Bronchial epithelial cell (primary cell): ENCODE measurements at regions not wholly inside any gene's neighbourhood (a gene's known extent, or its start where the extent isn't known, plus 50 kb on each side); places are given as distances from the start of the nearest gene placed in this dataset.

Experiments
- DNase-seq: peaks from one replicate; pipeline ENCODE4 v3.0.0-alpha.2; 2010; ENCODE audit warnings: low read depth
- FAIRE-seq: peaks from 2 replicates; lab custom pipeline; 2011; peaks lifted over from hg19 to GRCh38; lab: Jason Lieb, UNC
- H3K27me3 ChIP-seq: 2 replicates; pipeline ENCODE4 v1.5.1; 2011; ENCODE audit warnings: low read length; ENCODE audit not compliant: control insufficient read depth, insufficient read depth
- H3K36me3 ChIP-seq: 2 replicates; pipeline ENCODE4 v1.5.1; 2011; ENCODE audit warnings: low read length; ENCODE audit not compliant: control insufficient read depth, insufficient read depth
- H3K4me3 ChIP-seq: 2 replicates; pipeline ENCODE4 v1.5.1; 2011; ENCODE audit warnings: mild to moderate bottlenecking, low read depth, low read length, control low read depth
- CTCF ChIP-seq: IDR thresholded peaks from 2 replicates; pipeline ENCODE4 v1.5.1; 2011; ENCODE audit warnings: mild to moderate bottlenecking, moderate library complexity, low read length, control low read depth, inconsistent platforms; ENCODE audit not compliant: insufficient read depth, severe bottlenecking

- TF ChIP-seq CTCF, result no peak
- no peak overlapping the region for H3K4me3 ChIP-seq
- H3K27me3 ChIP-seq, result no peaks in the 10 kb centered on the region
- FAIRE-seq (no peak), DNase-seq (no peak)
- H3K36me3 ChIP-seq, result no peaks in the 10 kb centered on the region
These were observed 435.7 kb downstream of the NFIB start for GRCh38 chr9:13878241-13878711.

- TF ChIP-seq CTCF, result no peak
- Histone ChIP-seq H3K27me3 (no peaks in the 10 kb centered on the region), H3K36me3 (no peaks in the 10 kb centered on the region), H3K4me3 (no peak overlapping the region)
- DNase-seq (no peak), FAIRE-seq (no peak)
These were observed 437.2 kb downstream of the NFIB start for GRCh38 chr9:13876741-13877140.

- no peak for TF ChIP-seq CTCF
- no peaks in the 10 kb centered on the region for H3K27me3 ChIP-seq
- DNase-seq (peak; percentile 21), FAIRE-seq (no peak)
- no peaks in the 10 kb centered on the region for H3K36me3 ChIP-seq
- H3K4me3 ChIP-seq, result no peak overlapping the region
These were observed 440.7 kb downstream of the NFIB start for GRCh38 chr9:13873203-13873602.

GRCh38 chr9:13868336-13868735 is 445.6 kb downstream of the NFIB start:
- Histone ChIP-seq H3K4me3 (no peak overlapping the region), H3K27me3 (no peaks in the 10 kb centered on the region), H3K36me3 (no peaks in the 10 kb centered on the region)
- no peak for TF ChIP-seq CTCF
- FAIRE-seq (no peak), DNase-seq (no peak)

GRCh38 chr9:13865869-13866268 is 448.1 kb downstream of the NFIB start:
- Histone ChIP-seq H3K4me3 (no peak overlapping the region), H3K27me3 (no peaks in the 10 kb centered on the region), H3K36me3 (no peaks in the 10 kb centered on the region)
- DNase-seq (peak; percentile 79), FAIRE-seq (no peak)
- TF ChIP-seq CTCF, result no peak

- no peak for FAIRE-seq
- no peak for TF ChIP-seq CTCF
- no peaks in the 10 kb centered on the region for H3K27me3 ChIP-seq
These were observed 450.8 kb downstream of the NFIB start for GRCh38 chr9:13863112-13863511.

More at GRCh38 chr9:13863112-13863511, 450.8 kb downstream of the NFIB start:
- DNase-seq, result no peak
- Histone ChIP-seq H3K36me3 (no peaks in the 10 kb centered on the region), H3K4me3 (no peak overlapping the region)
